RWPE1 (cell line): ENCODE measurements at regions not wholly inside any gene's neighbourhood (a gene's known extent, or its start where the extent isn't known, plus 50 kb on each side); places are given as distances from the start of the nearest gene placed in this dataset.

Experiments
- CTCF ChIA-PET: fragments of 350-600 bp; sonication (Branson Sonifier 250); formaldehyde crosslinking; extraction: SDS; loops from one replicate; lab custom pipeline; 2021; lab: Yijun Ruan, JAX
- POLR2A ChIA-PET: fragments of 400-600 bp; formaldehyde crosslinking; extraction: SDS; loops from one replicate; lab custom pipeline; 2020; ENCODE audit warnings: antibody characterized with exemption; ENCODE audit not compliant: low non-redundant PET; lab: Yijun Ruan, JAX
- DNase-seq: peaks from one replicate; pipeline ENCODE4 v3.0.0; 2012; ENCODE audit warnings: low spot score
- H3K27ac ChIP-seq: fragments of 450-650 bp; 2 replicates; pipeline ENCODE4 v1.5.1; 2017
- TF ChIP-seq, protein P1 (sequence below): fragments of 450-650 bp; conservative IDR thresholded peaks from 2 replicates; pipeline ENCODE4 v1.5.1; 2017; ENCODE audit warnings: low read depth, mild to moderate bottlenecking

GRCh38 chr6:94341173-94341572, 921.8 kb upstream of the EPHA7 start:
- TF ChIP-seq, protein P1, sequence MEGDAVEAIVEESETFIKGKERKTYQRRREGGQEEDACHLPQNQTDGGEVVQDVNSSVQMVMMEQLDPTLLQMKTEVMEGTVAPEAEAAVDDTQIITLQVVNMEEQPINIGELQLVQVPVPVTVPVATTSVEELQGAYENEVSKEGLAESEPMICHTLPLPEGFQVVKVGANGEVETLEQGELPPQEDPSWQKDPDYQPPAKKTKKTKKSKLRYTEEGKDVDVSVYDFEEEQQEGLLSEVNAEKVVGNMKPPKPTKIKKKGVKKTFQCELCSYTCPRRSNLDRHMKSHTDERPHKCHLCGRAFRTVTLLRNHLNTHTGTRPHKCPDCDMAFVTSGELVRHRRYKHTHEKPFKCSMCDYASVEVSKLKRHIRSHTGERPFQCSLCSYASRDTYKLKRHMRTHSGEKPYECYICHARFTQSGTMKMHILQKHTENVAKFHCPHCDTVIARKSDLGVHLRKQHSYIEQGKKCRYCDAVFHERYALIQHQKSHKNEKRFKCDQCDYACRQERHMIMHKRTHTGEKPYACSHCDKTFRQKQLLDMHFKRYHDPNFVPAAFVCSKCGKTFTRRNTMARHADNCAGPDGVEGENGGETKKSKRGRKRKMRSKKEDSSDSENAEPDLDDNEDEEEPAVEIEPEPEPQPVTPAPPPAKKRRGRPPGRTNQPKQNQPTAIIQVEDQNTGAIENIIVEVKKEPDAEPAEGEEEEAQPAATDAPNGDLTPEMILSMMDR: no peak
- POLR2A ChIA-PET: no interaction called here
- no peak overlapping the region for H3K27ac ChIP-seq
- CTCF ChIA-PET: interaction anchor here (0.6 kb wide), 1 partner anchor 524 kb away, joined by 4 read pairs; no protein-coding TSS in a partner anchor
- DNase-seq: no peak

- H3K27ac ChIP-seq: no peak overlapping the region
- ChIA-PET CTCF (interaction anchor here (1.3 kb wide), 1 partner anchor 767 kb away, joined by 6 read pairs; no protein-coding TSS in a partner anchor), POLR2A (no interaction called here)
- TF ChIP-seq, protein P1: no peak
- DNase-seq: no peak
These were observed 904.5 kb upstream of the EPHA7 start for GRCh38 chr6:94323853-94324252.

DNA sequence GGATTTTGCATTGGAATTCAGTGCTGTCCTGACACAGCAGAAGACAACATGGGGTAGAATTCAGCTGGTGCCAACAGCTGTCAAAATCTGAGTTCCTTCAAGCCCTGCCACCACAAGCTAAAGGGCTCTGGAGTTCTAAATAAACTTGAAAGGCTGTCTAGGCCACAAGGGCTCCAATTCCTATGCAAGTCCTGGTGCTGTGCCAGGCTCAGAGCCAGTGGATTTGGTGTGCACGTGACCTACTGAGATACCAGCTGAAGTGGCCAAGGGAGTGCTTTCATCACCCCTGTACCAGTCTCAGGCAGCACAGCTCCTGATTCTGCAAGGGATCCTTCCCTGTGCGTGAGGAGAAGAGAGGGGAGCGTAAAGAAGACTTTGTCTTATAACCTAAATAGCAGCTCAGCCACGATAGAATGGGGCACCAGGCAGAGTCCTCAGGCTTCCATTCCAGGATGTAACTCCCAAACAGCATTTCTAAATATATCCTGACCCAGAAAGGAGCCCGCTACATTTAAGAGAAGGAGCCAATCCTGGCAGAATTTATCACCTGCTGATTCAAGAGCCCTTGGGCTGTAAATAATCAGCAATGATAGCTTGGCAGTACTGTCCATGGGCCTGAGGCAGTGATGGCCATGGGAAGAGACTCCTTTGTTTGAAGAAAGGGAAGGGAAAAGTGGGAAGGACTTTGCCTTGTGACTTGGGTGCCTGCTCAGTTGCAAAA, 881.2 kb upstream of the EPHA7 start:
- ChIA-PET POLR2A (no interaction called here), CTCF (no interaction called here)
- no peak for DNase-seq
- H3K27ac ChIP-seq: no peak overlapping the region
- TF ChIP-seq, protein P1: no peak

- ChIA-PET CTCF (no interaction called here), POLR2A (no interaction called here)
- TF ChIP-seq, protein P1: no peak
- DNase-seq: no peak
- no peak overlapping the region for H3K27ac ChIP-seq
These were observed 869.8 kb upstream of the EPHA7 start for GRCh38 chr6:94289131-94289530.

- no peak overlapping the region for H3K27ac ChIP-seq
- CTCF ChIA-PET: no interaction called here
- TF ChIP-seq, protein P1: no peak
- DNase-seq: no peak
- POLR2A ChIA-PET: no interaction called here
These were observed 858.8 kb upstream of the EPHA7 start for GRCh38 chr6:94278146-94278545.

GRCh38 chr6:94272327-94272726, 853.0 kb upstream of the EPHA7 start:
- no peak overlapping the region for H3K27ac ChIP-seq
- CTCF ChIA-PET: interaction anchor here (0.6 kb wide), 1 partner anchor 889 kb away, joined by 3 read pairs; no protein-coding TSS in a partner anchor
- DNase-seq: no peak
- TF ChIP-seq, protein P1: no peak
- POLR2A ChIA-PET: no interaction called here
